GM23248 (cell line): ENCODE measurements at regions not wholly inside any gene's neighbourhood (a gene's known extent, or its start where the extent isn't known, plus 50 kb on each side); places are given as distances from the start of the nearest gene placed in this dataset.

Source experiments
- DNase-seq: peaks from one replicate; pipeline ENCODE4 v3.0.0-alpha.2; 2015
- H2AFZ ChIP-seq: fragments of 200-600 bp; sonication (generic); 2 replicates; pipeline ENCODE4 v1.6.1; 2016; ENCODE audit warnings: antibody characterized with exemption
- H3F3A ChIP-seq: fragments of 200-600 bp; sonication (generic); 2 replicates; pipeline ENCODE4 v1.6.1; 2016; ENCODE audit warnings: mild to moderate bottlenecking, antibody characterized with exemption, mixed run types; ENCODE audit not compliant: insufficient read depth
- H3K27ac ChIP-seq: fragments of 200-600 bp; sonication (generic); 2 replicates; pipeline ENCODE4 v1.5.1; 2016; ENCODE audit warnings: mild to moderate bottlenecking
- H3K27me3 ChIP-seq: fragments of 200-600 bp; sonication (generic); replicated peaks from 2 replicates; pipeline ENCODE4 v1.6.1; 2016; ENCODE audit warnings: mild to moderate bottlenecking; ENCODE audit not compliant: insufficient read depth
- H3K36me3 ChIP-seq: fragments of 200-600 bp; sonication (generic); 2 replicates; pipeline ENCODE4 v1.6.1; 2016; ENCODE audit warnings: low read depth, mild to moderate bottlenecking
- H3K4me1 ChIP-seq: fragments of 200-600 bp; sonication (generic); 2 replicates; pipeline ENCODE4 v1.6.1; 2016; ENCODE audit warnings: mild to moderate bottlenecking; ENCODE audit not compliant: insufficient read depth
- H3K4me2 ChIP-seq: fragments of 200-600 bp; sonication (generic); one replicate; pipeline ENCODE4 v1.6.1; 2016; ENCODE audit warnings: mild to moderate bottlenecking; ENCODE audit not compliant: unreplicated experiment
- H3K4me3 ChIP-seq: fragments of 200-600 bp; sonication (generic); 2 replicates; pipeline ENCODE4 v1.5.1; 2016; ENCODE audit warnings: mild to moderate bottlenecking
- H3K79me2 ChIP-seq: fragments of 200-600 bp; sonication (generic); 2 replicates; pipeline ENCODE4 v1.6.1; 2016; ENCODE audit warnings: mild to moderate bottlenecking; ENCODE audit not compliant: insufficient read depth
- H3K9ac ChIP-seq: fragments of 200-600 bp; sonication (generic); 2 replicates; pipeline ENCODE4 v1.6.1; 2016; ENCODE audit warnings: mild to moderate bottlenecking
- H3K9me2 ChIP-seq: fragments of 200-600 bp; sonication (generic); 2 replicates; pipeline ENCODE4 v1.6.1; 2016; ENCODE audit warnings: mixed run types, mild to moderate bottlenecking, moderate library complexity; ENCODE audit not compliant: insufficient read depth
- H3K9me3 ChIP-seq: fragments of 200-600 bp; sonication (generic); one replicate; pipeline ENCODE4 v1.6.1; 2017; ENCODE audit warnings: low read depth
- H4K20me1 ChIP-seq: fragments of 200-600 bp; sonication (generic); 2 replicates; pipeline ENCODE4 v1.6.0; 2016; ENCODE audit not compliant: insufficient read depth
- EZH2 ChIP-seq: fragments of 200-600 bp; sonication (generic); IDR thresholded peaks from 2 replicates; pipeline ENCODE4 v1.6.1; 2018; ENCODE audit warnings: antibody characterized with exemption, mild to moderate bottlenecking; ENCODE audit not compliant: insufficient read depth, poor library complexity, severe bottlenecking
- EZH2phosphoT487 ChIP-seq: fragments of 200-600 bp; sonication (generic); IDR thresholded peaks from 2 replicates; pipeline ENCODE4 v1.6.1; 2018; ENCODE audit warnings: antibody characterized with exemption, moderate library complexity, mild to moderate bottlenecking, low read depth; ENCODE audit not compliant: insufficient read depth
- WGBS, 2 experiments: methylation state at CpG; one replicate each; pipeline ENCODE4 v1.1.6; 2015 to 2017; ENCODE audit warnings: low lambda C conversion rate in 2 of 2, low coverage in 1 of 2; ENCODE audit errors: missing lambda C conversion rate in 2 of 2; 5-methylcytosine and 5-hydroxymethylcytosine counted together
- in situ Hi-C: fragments of 300-500 bp; cut with MboI; formaldehyde crosslinking; loops from 2 replicates; pipeline ENCODE4 v1.15.0; 2020

DNA sequence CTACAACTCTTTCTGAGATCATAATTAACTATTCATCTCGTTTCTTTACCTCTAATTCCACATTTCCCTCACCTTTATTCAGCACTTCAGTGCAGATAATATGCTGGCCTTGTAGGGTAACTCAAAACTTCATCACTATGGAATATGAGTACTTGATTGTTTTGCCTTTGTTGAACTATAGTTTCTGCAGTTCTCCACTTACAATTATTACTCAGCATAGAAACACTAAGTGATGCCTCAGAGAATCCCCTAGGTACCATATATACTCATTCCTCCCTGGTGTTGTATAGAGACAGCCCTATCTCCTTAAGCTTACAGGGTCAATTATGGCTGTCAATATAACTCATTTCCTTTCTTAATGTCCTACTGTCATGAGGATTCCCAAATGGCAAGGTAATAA lies 380.6 kb upstream of the RBMS3 start:
- Histone ChIP-seq H3K36me3 (no peaks in the 10 kb centered on the region), H3F3A (no peaks in the 10 kb centered on the region), H3K79me2 (no peaks in the 10 kb centered on the region), H3K9ac (no peak overlapping the region), H3K27me3 (no peaks in the 10 kb centered on the region), H3K4me3 (no peak overlapping the region), H3K4me1 (no peaks in the 10 kb centered on the region), H4K20me1 (no peaks in the 10 kb centered on the region), H2AFZ (no peak overlapping the region), H3K27ac (no peak overlapping the region), H3K9me3 (no peaks in the 10 kb centered on the region), H3K9me2 (no peaks in the 10 kb centered on the region), H3K4me2 (no peak overlapping the region)
- in situ Hi-C loops = loop anchor here (25.0 kb wide), 2 partner anchors 387 to 862 kb away; partner anchors contain the start of gene RBMS3
- no peak for DNase-seq
- TF ChIP-seq EZH2phosphoT487 (no peak), EZH2 (no peak)
- 17 to 21% methylated on average over 1 of the region's 1 CpG for WGBS, 2 experiments

DNA sequence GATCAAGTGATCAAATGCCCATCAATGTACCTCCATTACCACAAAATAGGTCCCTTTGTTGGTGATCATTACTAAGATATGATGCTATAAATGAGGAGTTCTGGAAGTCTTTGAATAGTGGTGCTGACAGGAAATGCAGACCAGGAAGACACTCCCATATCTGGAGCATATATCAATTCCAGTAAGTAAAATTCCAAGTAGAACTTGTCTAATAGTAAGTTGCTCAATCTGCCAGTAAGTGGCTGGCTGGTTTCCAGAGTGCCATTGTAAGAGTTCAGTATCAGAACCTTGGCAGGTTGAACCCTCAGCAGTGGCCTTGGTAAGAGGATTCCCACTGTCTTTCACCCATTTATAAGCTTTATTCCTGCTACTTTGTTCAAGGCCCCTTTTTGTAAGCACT lies 379.9 kb upstream of the RBMS3 start:
- Histone ChIP-seq H3K4me2 (no peak overlapping the region), H3K36me3 (no peaks in the 10 kb centered on the region), H3F3A (no peaks in the 10 kb centered on the region), H3K9ac (no peak overlapping the region), H2AFZ (no peak overlapping the region), H4K20me1 (no peaks in the 10 kb centered on the region), H3K9me2 (no peaks in the 10 kb centered on the region), H3K9me3 (no peaks in the 10 kb centered on the region), H3K4me3 (no peak overlapping the region), H3K27me3 (no peaks in the 10 kb centered on the region), H3K79me2 (no peaks in the 10 kb centered on the region), H3K27ac (no peak overlapping the region), H3K4me1 (no peaks in the 10 kb centered on the region)
- TF ChIP-seq EZH2phosphoT487 (no peak), EZH2 (no peak)
- peak; percentile 37 for DNase-seq
- in situ Hi-C loops = loop anchor here (25.0 kb wide), 2 partner anchors 386 to 861 kb away; partner anchors contain the start of gene RBMS3

DNA sequence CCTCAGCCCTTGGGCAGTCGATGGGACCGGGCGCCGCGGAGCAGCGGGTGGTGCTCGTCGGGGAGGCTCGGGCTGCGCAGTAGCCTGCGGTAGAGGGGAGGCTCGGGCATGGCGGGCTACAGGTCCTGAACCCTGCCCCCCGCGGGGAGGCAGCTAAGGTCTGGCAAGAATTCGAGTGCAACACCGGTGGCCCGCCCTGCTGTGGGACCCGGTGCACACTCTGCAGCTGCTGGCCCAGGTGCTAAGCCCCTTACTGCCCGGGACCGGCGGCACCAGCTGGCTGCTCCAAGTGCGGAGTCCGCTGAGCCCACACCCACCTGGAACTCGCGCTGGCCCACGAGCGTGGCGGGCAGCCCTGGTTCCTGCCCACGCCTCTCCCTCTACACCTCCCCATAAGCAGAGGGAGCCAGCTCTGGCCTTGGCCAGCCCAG lies 377.7 kb upstream of the RBMS3 start:
- no peak overlapping the region for H3K27ac ChIP-seq
- H3K4me3 ChIP-seq = no peak overlapping the region
- H2AFZ ChIP-seq = no peak overlapping the region
- in situ Hi-C loops = loop anchor here (25.0 kb wide), 2 partner anchors 384 to 859 kb away; partner anchors contain the start of gene RBMS3
- no peak for TF ChIP-seq EZH2
- TF ChIP-seq EZH2phosphoT487 = no peak
- 95 to 98% methylated on average over 16 to 25 of the region's 30 CpGs for WGBS, 2 experiments
- DNase-seq = no peak
- H3K9me2 ChIP-seq = no peaks in the 10 kb centered on the region
- no peaks in the 10 kb centered on the region for H3K36me3 ChIP-seq
- H3K9ac ChIP-seq = no peak overlapping the region
- no peaks in the 10 kb centered on the region for H4K20me1 ChIP-seq
- no peaks in the 10 kb centered on the region for H3K79me2 ChIP-seq
- H3K4me2 ChIP-seq = no peak overlapping the region
- no peaks in the 10 kb centered on the region for H3F3A ChIP-seq
- H3K9me3 ChIP-seq = no peaks in the 10 kb centered on the region
- H3K27me3 ChIP-seq = no peaks in the 10 kb centered on the region
- H3K4me1 ChIP-seq = no peaks in the 10 kb centered on the region

DNA sequence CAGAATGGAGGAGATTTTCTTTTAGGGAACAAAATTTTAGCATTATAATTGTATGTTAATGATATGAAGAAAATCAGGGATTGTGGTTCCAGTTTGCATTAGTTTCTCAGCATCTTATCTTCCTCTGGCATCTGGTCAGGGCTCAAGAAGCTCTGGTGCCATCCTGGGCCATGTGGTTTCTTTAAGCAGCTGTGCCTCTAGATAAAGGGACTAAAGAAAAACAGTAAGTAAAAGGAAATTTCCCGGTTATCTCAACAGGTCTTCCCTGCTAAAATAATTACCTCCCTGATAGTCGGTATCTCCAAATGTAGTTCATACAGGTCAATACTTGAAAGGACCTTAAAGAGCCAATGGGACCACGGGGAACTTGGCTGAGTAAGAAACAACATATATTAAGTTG lies 375.1 kb upstream of the RBMS3 start:
- H3K4me3 ChIP-seq = no peak overlapping the region
- in situ Hi-C loops = loop anchor here (25.0 kb wide), 2 partner anchors 382 to 857 kb away; partner anchors contain the start of gene RBMS3
- no peaks in the 10 kb centered on the region for H3K9me3 ChIP-seq
- WGBS, 2 experiments = 76 to 80% methylated on average over 3 of the region's 3 CpGs
- no peak overlapping the region for H3K9ac ChIP-seq
- no peak overlapping the region for H3K4me2 ChIP-seq
- H3K79me2 ChIP-seq = no peaks in the 10 kb centered on the region
- H3F3A ChIP-seq = no peaks in the 10 kb centered on the region
- no peak overlapping the region for H3K27ac ChIP-seq
- H4K20me1 ChIP-seq = no peaks in the 10 kb centered on the region
- no peaks in the 10 kb centered on the region for H3K27me3 ChIP-seq
- no peaks in the 10 kb centered on the region for H3K4me1 ChIP-seq
- H3K9me2 ChIP-seq = no peaks in the 10 kb centered on the region
- DNase-seq = no peak
- no peaks in the 10 kb centered on the region for H3K36me3 ChIP-seq
- TF ChIP-seq EZH2 (no peak), EZH2phosphoT487 (no peak)
- no peak overlapping the region for H2AFZ ChIP-seq
